HepG2 (cell line): ENCODE measurements at regions not wholly inside any gene's neighbourhood (a gene's known extent, or its start where the extent isn't known, plus 50 kb on each side); places are given as distances from the start of the nearest gene placed in this dataset.
"Not testable (repeated sequence)": the region's sequence is repeated elsewhere in the genome, so short reads cannot be mapped to it uniquely, and the experiment has no call there.

Experiments
- ATAC-seq: fragments of 200-7000 bp; cut with Tn5 transposase; 3 replicates; pipeline ENCODE4 v1.9.1; 2020; ENCODE audit warnings: mild to moderate bottlenecking, moderate library complexity
- BruUV-seq: library from RNA; stranded (reverse); fragments of 400-500 nt; replicated peaks from 2 replicates; lab custom pipeline; 2021; lab: Mats Ljungman, UMichigan
- CTCF ChIA-PET: fragments of 300-600 bp; formaldehyde crosslinking; extraction: SDS; loops from one replicate; lab custom pipeline; 2021; ENCODE audit warnings: low total read pairs, inconsistent platforms, low intra/inter-chr PET ratio; lab: Yijun Ruan, JAX
- POLR2A ChIA-PET: fragments of 350-600 bp; sonication (Branson Sonifier 250); formaldehyde crosslinking; loops from one replicate; lab custom pipeline; 2020; ENCODE audit warnings: antibody characterized with exemption, inconsistent platforms; lab: Yijun Ruan, JAX
- DNase-seq: peaks from one replicate; pipeline ENCODE4 v3.0.0-alpha.2; 2015; ENCODE audit warnings: low spot score
- FAIRE-seq: peaks from 3 replicates; lab custom pipeline; 2011; peaks lifted over from hg19 to GRCh38; lab: Jason Lieb, UNC
- H2AFZ ChIP-seq: one replicate; pipeline ENCODE4 v1.6.1; 2011; ENCODE audit warnings: low read length, inconsistent platforms
- H3K27ac ChIP-seq: fragments of 300-600 bp; 3 replicates; pipeline ENCODE4 v1.8.0; 2011; ENCODE audit warnings: mixed run types, mild to moderate bottlenecking, mixed read lengths, low read length, inconsistent platforms; ENCODE audit not compliant: insufficient read depth; ENCODE audit errors: extremely low read length
- H3K27me3 ChIP-seq, 2 experiments: fragments of 200-600 bp in 1 of 2; 2 replicates in 1 of 2; 3 replicates in 1 of 2; pipeline versions ENCODE4 v1.6.0 to v1.8.0; 2011; ENCODE audit warnings: low read length in 2 of 2, mild to moderate bottlenecking in 2 of 2, moderate library complexity in 2 of 2, inconsistent platforms in 1 of 2; ENCODE audit not compliant: insufficient read depth in 2 of 2, control insufficient read depth in 1 of 2
- H3K36me3 ChIP-seq, 2 experiments: fragments of 200-600 bp in 1 of 2; replicated peaks in 1 of 2; 2 replicates in 1 of 2; 3 replicates in 1 of 2; pipeline versions ENCODE4 v1.5.1 to v1.8.0; 2011; ENCODE audit warnings: low read length in 2 of 2, inconsistent platforms in 1 of 2; ENCODE audit not compliant: insufficient read depth in 2 of 2, control insufficient read depth in 1 of 2
- H3K4me1 ChIP-seq: 2 replicates; pipeline ENCODE4 v1.5.1; 2012; ENCODE audit warnings: low read length, inconsistent platforms; ENCODE audit not compliant: insufficient read depth
- H3K4me2 ChIP-seq: 2 replicates; pipeline ENCODE4 v1.6.0; 2011; ENCODE audit warnings: low read depth, low read length, inconsistent platforms
- H3K4me3 ChIP-seq, 3 experiments: fragments of 200-600 bp in 1 of 3; sonication (generic), shearing (Covaris generic) in 1 of 3; replicated peaks in 1 of 3; 2 replicates each; pipeline ENCODE4 v1.5.1; 2011 to 2016; ENCODE audit warnings: low read length in 3 of 3, inconsistent platforms in 2 of 3, low read depth in 2 of 3, mild to moderate bottlenecking in 2 of 3, control low read depth in 1 of 3, mixed read lengths in 1 of 3; ENCODE audit not compliant: insufficient read depth in 1 of 3
- H3K79me2 ChIP-seq: one replicate; pipeline ENCODE4 v1.6.1; 2011; ENCODE audit warnings: low read length, inconsistent platforms; ENCODE audit not compliant: insufficient read depth
- H3K9ac ChIP-seq: 2 replicates; pipeline ENCODE4 v1.6.0; 2011; ENCODE audit warnings: mild to moderate bottlenecking, low read depth, low read length, inconsistent platforms; ENCODE audit not compliant: insufficient read depth
- H3K9me3 ChIP-seq: 2 replicates; pipeline ENCODE4 v1.5.1; 2012; ENCODE audit warnings: mild to moderate bottlenecking, low read length
- H4K20me1 ChIP-seq: 2 replicates; pipeline ENCODE4 v1.6.0; 2011; ENCODE audit warnings: inconsistent platforms, mild to moderate bottlenecking, low read length, moderate library complexity; ENCODE audit not compliant: insufficient read depth
- AGO1 ChIP-seq: fragments of 200-400 bp; formaldehyde crosslinking; IDR thresholded peaks from 2 replicates; pipeline ENCODE4 v1.6.1; 2017; ENCODE audit warnings: mild to moderate bottlenecking, low read depth, low read length, moderate library complexity; ENCODE audit not compliant: poor library complexity, severe bottlenecking
- EHMT2 ChIP-seq: fragments of 200-600 bp; sonication (generic); IDR thresholded peaks from 2 replicates; pipeline ENCODE4 v1.7.0; 2017; ENCODE audit warnings: antibody characterized with exemption, low read depth, low read length, borderline replicate concordance
- HCFC1 ChIP-seq: fragments of 150-350 bp; IDR thresholded peaks from 2 replicates; pipeline ENCODE4 v1.6.1; 2014; ENCODE audit warnings: low read depth, low read length
- HNRNPK ChIP-seq: fragments of 200-400 bp; formaldehyde crosslinking; IDR thresholded peaks from 2 replicates; pipeline ENCODE4 v1.6.1; 2018; ENCODE audit warnings: low read length, low read depth, moderate library complexity, mild to moderate bottlenecking; ENCODE audit not compliant: poor library complexity, severe bottlenecking
- HOXA7 ChIP-seq: sonication (generic); formaldehyde crosslinking; IDR thresholded peaks from 2 replicates; pipeline ENCODE4 v1.8.1; 2022; ENCODE audit warnings: mild to moderate bottlenecking, missing genetic modification reagents, moderate library complexity
- KMT2A ChIP-seq: sonication (generic); formaldehyde crosslinking; IDR thresholded peaks from 2 replicates; pipeline ENCODE4 v1.4.0; 2020; ENCODE audit warnings: missing genetic modification reagents
- RBAK ChIP-seq: sonication (generic); formaldehyde crosslinking; IDR thresholded peaks from 2 replicates; pipeline ENCODE4 v1.5.1; 2020; ENCODE audit warnings: mild to moderate bottlenecking, missing genetic modification reagents
- SIN3A ChIP-seq: IDR thresholded peaks from 2 replicates; pipeline ENCODE4 v1.6.1; 2011; ENCODE audit warnings: low read depth, mild to moderate bottlenecking, control low read depth, low read length, borderline replicate concordance
- STAG1 ChIP-seq: sonication (generic); formaldehyde crosslinking; IDR thresholded peaks from 2 replicates; pipeline ENCODE4 v1.4.0; 2020; ENCODE audit warnings: missing genetic modification reagents
- TP53 ChIP-seq: sonication (generic); formaldehyde crosslinking; conservative IDR thresholded peaks from 2 replicates; pipeline ENCODE4 v1.4.0; 2020; ENCODE audit warnings: missing genetic modification reagents
- XBP1 ChIP-seq: sonication (generic); formaldehyde crosslinking; IDR thresholded peaks from 2 replicates; pipeline ENCODE4 v1.5.0; 2020; ENCODE audit warnings: missing genetic modification reagents
- ZC3H13 ChIP-seq: sonication (generic); formaldehyde crosslinking; IDR thresholded peaks from 2 replicates; pipeline ENCODE4 v1.8.1; 2023; ENCODE audit warnings: mild to moderate bottlenecking, missing genetic modification reagents, moderate library complexity
- ZKSCAN5 ChIP-seq: sonication (generic); formaldehyde crosslinking; IDR thresholded peaks from 2 replicates; pipeline ENCODE4 v1.5.1; 2020; ENCODE audit warnings: mild to moderate bottlenecking, missing genetic modification reagents
- ZNF530 ChIP-seq: sonication (generic); formaldehyde crosslinking; IDR thresholded peaks from 2 replicates; pipeline ENCODE4 v1.5.0; 2020; ENCODE audit warnings: low read depth, mild to moderate bottlenecking, missing genetic modification reagents
- ZNF614 ChIP-seq: IDR thresholded peaks from 2 replicates; pipeline ENCODE4 v1.6.1; 2018; ENCODE audit warnings: missing biosample characterization, missing genetic modification reagents, inconsistent platforms, borderline replicate concordance
- WGBS: methylation state at CpG from one replicate; pipeline ENCODE4 v1.1.6; 2017; ENCODE audit warnings: low lambda C conversion rate; 5-methylcytosine and 5-hydroxymethylcytosine counted together
- in situ Hi-C: cut with HindIII; loops from 2 replicates; pipeline ENCODE4 v1.10.0; 2017; ENCODE audit warnings: low pct_unique_long_range_greater_than_20kb; ENCODE audit not compliant: extremely low pct_ligation_motif_present
- intact Hi-C: fragments of 100-400 bp; cut with micrococcal nuclease; formaldehyde crosslinking; loops from one replicate; pipeline ENCODE4 v1.10.0; 2022; ENCODE audit not compliant: unreplicated experiment
- TF ChIP-seq, protein P1 (sequence below): sonication (generic); formaldehyde crosslinking; conservative IDR thresholded peaks from 2 replicates; pipeline ENCODE4 v1.8.1; 2023; ENCODE audit warnings: missing genetic modification reagents
- TF ChIP-seq, protein P2 (sequence below): sonication (generic); formaldehyde crosslinking; IDR thresholded peaks from 2 replicates; pipeline ENCODE4 v1.4.0; 2020; ENCODE audit warnings: mild to moderate bottlenecking, missing genetic modification reagents
- TF ChIP-seq, protein P3 (sequence below): sonication (generic); formaldehyde crosslinking; IDR thresholded peaks from 2 replicates; pipeline ENCODE4 v1.4.0; 2020; ENCODE audit warnings: missing genetic modification reagents

DNA sequence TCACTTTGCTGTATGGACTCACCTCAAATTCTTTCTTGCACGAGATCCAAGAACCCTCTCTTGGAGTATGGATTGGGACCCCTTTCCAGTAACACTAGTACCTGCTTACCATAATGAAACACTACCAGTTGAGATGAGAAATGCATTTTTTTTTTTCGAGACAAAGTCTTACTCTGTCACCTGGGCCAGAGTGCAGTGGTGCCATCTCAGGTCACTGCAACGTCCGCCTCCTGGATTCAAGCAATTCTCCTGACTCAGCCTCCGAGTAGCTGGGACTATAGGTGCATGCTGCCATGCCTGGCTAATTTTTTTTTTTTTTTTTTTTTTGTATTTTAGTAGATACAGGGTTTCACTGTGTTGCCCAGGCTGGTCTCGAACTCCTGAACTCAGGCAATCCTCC is 167.0 kb downstream of the THBS2 start:
- POLR2A ChIA-PET, H3K79me2 ChIP-seq, ATAC-seq, H2AFZ ChIP-seq, in situ Hi-C loops, H3K4me3 ChIP-seq, BruUV-seq, H3K4me1 ChIP-seq, H4K20me1 ChIP-seq, FAIRE-seq, CTCF ChIA-PET, H3K27ac ChIP-seq, H3K9ac ChIP-seq, DNase-seq, H3K36me3 ChIP-seq, H3K4me2 ChIP-seq, intact Hi-C loops: not testable (repeated sequence)
- peaks cover 29% of the 10 kb centered on the region for H3K9me3 ChIP-seq
- WGBS: 14% methylated on average over 6 of the region's 6 CpGs
- peaks cover 0 to 20% of the 10 kb centered on the region in 2 experiments; a peak in 3 of 5 replicates for H3K27me3 ChIP-seq

DNA sequence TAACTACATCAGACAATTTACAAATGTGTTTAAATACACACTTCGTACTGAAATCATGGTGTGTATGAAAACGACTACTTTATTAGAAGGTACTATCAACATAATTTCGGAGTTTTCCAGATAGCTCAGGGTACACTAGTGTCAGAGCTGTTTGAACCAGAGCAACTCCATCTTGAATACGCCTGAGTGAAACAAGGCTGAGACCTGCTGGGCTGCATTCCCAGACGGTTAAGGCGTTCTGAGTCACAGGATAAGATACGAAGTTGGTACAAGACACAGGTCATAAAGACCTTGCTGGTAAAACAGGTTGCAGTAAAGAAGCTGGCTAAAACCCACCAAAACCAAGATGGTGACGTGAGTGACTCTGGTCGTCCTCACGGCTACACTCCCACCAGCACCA is 167.6 kb downstream of the THBS2 start:
- Histone ChIP-seq H3K27ac (no peak overlapping the region), H3K27me3 (peaks cover 0 to 24% of the 10 kb centered on the region in 2 experiments; a peak in 3 of 5 replicates), H3K79me2 (no peaks in the 10 kb centered on the region), H3K4me3 (no peak overlapping the region), H3K4me1 (no peaks in the 10 kb centered on the region), H3K9ac (no peak overlapping the region), H3K9me3 (peaks cover 24% of the 10 kb centered on the region), H4K20me1 (no peaks in the 10 kb centered on the region), H2AFZ (no peak overlapping the region), H3K36me3 (no peaks in the 10 kb centered on the region), H3K4me2 (no peak overlapping the region)
- 34% methylated on average over 10 of the region's 10 CpGs for WGBS
- in situ Hi-C loops: no loop called here
- BruUV-seq: no TSS peak
- FAIRE-seq (no peak), DNase-seq (no peak), ATAC-seq (no peak)
- ChIA-PET POLR2A (no interaction called here), CTCF (no interaction called here)
- intact Hi-C loops: no loop called here
- TF ChIP-seq SIN3A: no peak
- TF ChIP-seq EHMT2: no peak
- no peak for TF ChIP-seq HCFC1
- TF ChIP-seq HNRNPK: no peak
- TF ChIP-seq ZKSCAN5 (CRISPR knock-in tag): no peak
- TF ChIP-seq, protein P1, sequence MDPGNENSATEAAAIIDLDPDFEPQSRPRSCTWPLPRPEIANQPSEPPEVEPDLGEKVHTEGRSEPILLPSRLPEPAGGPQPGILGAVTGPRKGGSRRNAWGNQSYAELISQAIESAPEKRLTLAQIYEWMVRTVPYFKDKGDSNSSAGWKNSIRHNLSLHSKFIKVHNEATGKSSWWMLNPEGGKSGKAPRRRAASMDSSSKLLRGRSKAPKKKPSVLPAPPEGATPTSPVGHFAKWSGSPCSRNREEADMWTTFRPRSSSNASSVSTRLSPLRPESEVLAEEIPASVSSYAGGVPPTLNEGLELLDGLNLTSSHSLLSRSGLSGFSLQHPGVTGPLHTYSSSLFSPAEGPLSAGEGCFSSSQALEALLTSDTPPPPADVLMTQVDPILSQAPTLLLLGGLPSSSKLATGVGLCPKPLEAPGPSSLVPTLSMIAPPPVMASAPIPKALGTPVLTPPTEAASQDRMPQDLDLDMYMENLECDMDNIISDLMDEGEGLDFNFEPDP (CRISPR knock-in tag): no peak
- TF ChIP-seq KMT2A (CRISPR knock-in tag): no peak
- TF ChIP-seq, protein P2, sequence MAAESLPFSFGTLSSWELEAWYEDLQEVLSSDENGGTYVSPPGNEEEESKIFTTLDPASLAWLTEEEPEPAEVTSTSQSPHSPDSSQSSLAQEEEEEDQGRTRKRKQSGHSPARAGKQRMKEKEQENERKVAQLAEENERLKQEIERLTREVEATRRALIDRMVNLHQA (CRISPR knock-in tag): no peak
- TF ChIP-seq RBAK (CRISPR knock-in tag): no peak
- no peak for TF ChIP-seq STAG1 (CRISPR knock-in tag)
- no peak for TF ChIP-seq HOXA7 (CRISPR knock-in tag)
- TF ChIP-seq ZNF614 (CRISPR knock-in tag): no peak
- no peak for TF ChIP-seq AGO1
- no peak for TF ChIP-seq XBP1 (CRISPR knock-in tag)
- TF ChIP-seq TP53 (CRISPR knock-in tag): no peak
- no peak for TF ChIP-seq ZC3H13 (CRISPR knock-in tag)
- TF ChIP-seq ZNF530 (CRISPR knock-in tag): no peak
- TF ChIP-seq, protein P3, sequence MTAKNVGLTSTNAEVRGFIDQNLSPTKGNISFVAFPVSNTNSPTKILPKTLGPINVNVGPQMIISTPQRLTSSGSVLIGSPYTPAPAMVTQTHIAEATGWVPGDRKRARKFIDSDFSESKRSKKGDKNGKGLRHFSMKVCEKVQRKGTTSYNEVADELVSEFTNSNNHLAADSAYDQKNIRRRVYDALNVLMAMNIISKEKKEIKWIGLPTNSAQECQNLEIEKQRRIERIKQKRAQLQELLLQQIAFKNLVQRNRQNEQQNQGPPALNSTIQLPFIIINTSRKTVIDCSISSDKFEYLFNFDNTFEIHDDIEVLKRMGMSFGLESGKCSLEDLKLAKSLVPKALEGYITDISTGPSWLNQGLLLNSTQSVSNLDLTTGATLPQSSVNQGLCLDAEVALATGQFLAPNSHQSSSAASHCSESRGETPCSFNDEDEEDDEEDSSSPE (CRISPR knock-in tag): no peak
